HG02759 (cell line): ENCODE measurements at regions not wholly inside any gene's neighbourhood (a gene's known extent, or its start where the extent isn't known, plus 50 kb on each side); places are given as distances from the start of the nearest gene placed in this dataset.
"Not testable (repeated sequence)": the region's sequence is repeated elsewhere in the genome, so short reads cannot be mapped to it uniquely, and the experiment has no call there.

ENCODE experiments used
- ATAC-seq: cut with Tn5 transposase; IDR thresholded peaks from one replicate; pipeline ENCODE4 v1.9.1; 2021; ENCODE audit warnings: mild to moderate bottlenecking, moderate library complexity; ENCODE audit not compliant: unreplicated experiment

- no peak for ATAC-seq
Measured at GRCh38 chr16:8083560-8083959, 506.8 kb downstream of the TMEM114 start.

- no peak for ATAC-seq
Measured at GRCh38 chr16:8080817-8081216, 509.5 kb downstream of the TMEM114 start.

- no peak for ATAC-seq
Measured at GRCh38 chr16:8075271-8075670, 515.0 kb downstream of the TMEM114 start.

GRCh38 chr16:8070506-8070905 lies 519.8 kb downstream of the TMEM114 start:
- ATAC-seq, result no peak

- ATAC-seq, result not testable (repeated sequence)
Measured at GRCh38 chr16:8068225-8068624, 522.1 kb downstream of the TMEM114 start.

- no peak for ATAC-seq
Measured at GRCh38 chr16:8063159-8063558, 527.2 kb downstream of the TMEM114 start.

- no peak for ATAC-seq
Measured at GRCh38 chr16:8062677-8063076, 527.6 kb downstream of the TMEM114 start.

GRCh38 chr16:8055761-8056160 lies 534.5 kb downstream of the TMEM114 start:
- no peak for ATAC-seq

GRCh38 chr16:8053437-8053836 lies 536.9 kb downstream of the TMEM114 start:
- ATAC-seq, result no peak

GRCh38 chr16:8048433-8048832 lies 541.9 kb downstream of the TMEM114 start:
- no peak for ATAC-seq

- no peak for ATAC-seq
Measured at GRCh38 chr16:8047736-8048135, 542.6 kb downstream of the TMEM114 start.

GRCh38 chr16:8044796-8045195 lies 545.5 kb downstream of the TMEM114 start:
- ATAC-seq, result no peak

GRCh38 chr16:8032406-8032805 lies 557.9 kb downstream of the TMEM114 start:
- ATAC-seq, result no peak

GRCh38 chr16:8030004-8030403 lies 560.3 kb downstream of the TMEM114 start:
- ATAC-seq, result not testable (repeated sequence)

- no peak for ATAC-seq
Measured at GRCh38 chr16:8026450-8026849, 563.9 kb downstream of the TMEM114 start.

- no peak for ATAC-seq
Measured at GRCh38 chr16:8023326-8023725, 567.0 kb downstream of the TMEM114 start.

- ATAC-seq, result no peak
Measured at GRCh38 chr16:8005096-8005860, 585.0 kb downstream of the TMEM114 start.

- no peak for ATAC-seq
Measured at GRCh38 chr16:7998789-7999453, 591.4 kb downstream of the TMEM114 start.

- ATAC-seq, result no peak
Measured at GRCh38 chr16:7997966-7998365, 592.3 kb downstream of the TMEM114 start.

GRCh38 chr16:7992616-7993015 lies 597.7 kb downstream of the TMEM114 start:
- no peak for ATAC-seq

- ATAC-seq, result no peak
Measured at GRCh38 chr16:7990626-7991260, 599.6 kb downstream of the TMEM114 start.

GRCh38 chr16:7983676-7984075 lies 606.6 kb downstream of the TMEM114 start:
- ATAC-seq, result no peak
